Lower leg skin (tissue), 4 donors: ENCODE measurements at regions not wholly inside any gene's neighbourhood (a gene's known extent, or its start where the extent isn't known, plus 50 kb on each side); places are given as distances from the start of the nearest gene placed in this dataset.

Source experiments
- DNase-seq, 2 donors: peaks; one replicate each; pipeline ENCODE4 v3.0.0-alpha.2; 2019; ENCODE audit warnings: low spot score in 2 of 2
- H3K4me3 ChIP-seq: fragments of 200-600 bp; sonication (generic); 2 replicates; pipeline ENCODE4 v1.5.1; 2017; ENCODE audit warnings: mild to moderate bottlenecking, low read depth; ENCODE audit not compliant: poor library complexity, severe bottlenecking
- CTCF ChIP-seq, 3 donors: fragments of 450-650 bp; IDR thresholded peaks; one replicate each; pipeline ENCODE4 v1.5.1; 2016; ENCODE audit warnings: antibody characterized with exemption in 3 of 3, mild to moderate bottlenecking in 3 of 3, moderate library complexity in 2 of 3
- POLR2A ChIP-seq, 2 donors: fragments of 450-650 bp; IDR thresholded peaks; one replicate each; pipeline ENCODE4 v1.6.1; 2016 to 2017; ENCODE audit warnings: antibody characterized with exemption in 2 of 2, mild to moderate bottlenecking in 1 of 2, moderate library complexity in 1 of 2
- WGBS, 2 donors: methylation state at CpG; one replicate each; pipeline ENCODE4 v1.1.5; 2018; 5-methylcytosine and 5-hydroxymethylcytosine counted together
- intact Hi-C: fragments of 100-400 bp; cut with DNase I; formaldehyde crosslinking; loops from one replicate; pipeline ENCODE4 v1.15.0; 2023; ENCODE audit warnings: low total_unique reads

GRCh38 chr13:32878163-32878562 lies 138.1 kb upstream of the KL start:
- no peak overlapping the region for H3K4me3 ChIP-seq
- no peak for TF ChIP-seq POLR2A (IDR thresholded peaks at IDR 0.05)
- no peak for TF ChIP-seq CTCF (IDR thresholded peaks at IDR 0.05)
- intact Hi-C loops = loop anchor here (5.0 kb wide), 1 partner anchor 1661 kb away; no protein-coding TSS in a partner anchor
- 92 to 96% methylated on average over 4 of the region's 4 CpGs for WGBS, 2 donors
- DNase-seq = no peak

GRCh38 chr13:32880636-32881035 lies 135.6 kb upstream of the KL start:
- H3K4me3 ChIP-seq = no peak overlapping the region
- intact Hi-C loops = no loop called here
- TF ChIP-seq POLR2A (IDR thresholded peaks at IDR 0.05) (no peak), CTCF (IDR thresholded peaks at IDR 0.05) (no peak)
- no peak for DNase-seq
- WGBS, 2 donors = 72 to 74% methylated on average over 3 of the region's 3 CpGs

- TF ChIP-seq CTCF (IDR thresholded peaks at IDR 0.05) = no peak
- no peak for TF ChIP-seq POLR2A (IDR thresholded peaks at IDR 0.05)
These were observed 135.0 kb upstream of the KL start for GRCh38 chr13:32881074-32881776.

GRCh38 chr13:32881777-32882145 lies 134.5 kb upstream of the KL start:
- WGBS, 2 donors = 46 to 62% methylated on average over 2 of the region's 2 CpGs
- no peak for TF ChIP-seq POLR2A (IDR thresholded peaks at IDR 0.05)
- TF ChIP-seq CTCF (IDR thresholded peaks at IDR 0.05) = no peak
- no peak for DNase-seq
- no peak overlapping the region for H3K4me3 ChIP-seq
- intact Hi-C loops = no loop called here

More at GRCh38 chr13:32881074-32881776, 135.0 kb upstream of the KL start:
- no peak overlapping the region for H3K4me3 ChIP-seq
- DNase-seq = no peak
- 31 to 38% methylated on average over 2 of the region's 2 CpGs for WGBS, 2 donors
- intact Hi-C loops = no loop called here

- TF ChIP-seq CTCF (IDR thresholded peaks at IDR 0.05) (no peak), POLR2A (IDR thresholded peaks at IDR 0.05) (no peak)
These were observed 133.5 kb upstream of the KL start for GRCh38 chr13:32882691-32883090.

GRCh38 chr13:32883474-32883873 lies 132.7 kb upstream of the KL start:
- 6 to 21% methylated on average over 2 of the region's 2 CpGs for WGBS, 2 donors
- intact Hi-C loops = no loop called here
- TF ChIP-seq CTCF (IDR thresholded peaks at IDR 0.05) (no peak), POLR2A (IDR thresholded peaks at IDR 0.05) (no peak)
- no peak for DNase-seq
- H3K4me3 ChIP-seq = no peak overlapping the region

More at GRCh38 chr13:32882691-32883090, 133.5 kb upstream of the KL start:
- DNase-seq = no peak
- intact Hi-C loops = no loop called here
- no peak overlapping the region for H3K4me3 ChIP-seq
